GM23338 (cell line): ENCODE measurements at regions not wholly inside any gene's neighbourhood (a gene's known extent, or its start where the extent isn't known, plus 50 kb on each side); places are given as distances from the start of the nearest gene placed in this dataset.

Source experiments
- ATAC-seq: fragments of 200-7000 bp; cut with Tn5 transposase; 3 replicates; pipeline ENCODE4 v1.9.1; 2020
- DNase-seq: peaks from one replicate; pipeline ENCODE4 v3.0.0-alpha.2; 2015; ENCODE audit warnings: low spot score
- H2AFZ ChIP-seq: fragments of 200-600 bp; sonication (generic); 2 replicates; pipeline ENCODE4 v1.8.0; 2016; ENCODE audit warnings: antibody characterized with exemption, mild to moderate bottlenecking, moderate library complexity
- H3F3A ChIP-seq: fragments of 200-600 bp; sonication (generic); replicated peaks from 2 replicates; pipeline ENCODE4 v1.8.0; 2017; ENCODE audit warnings: antibody characterized with exemption, mixed run types, low read depth
- H3K27ac ChIP-seq: fragments of 200-600 bp; sonication (generic); 2 replicates; pipeline ENCODE4 v1.6.1; 2016; ENCODE audit warnings: low read depth
- H3K27me3 ChIP-seq: fragments of 200-600 bp; sonication (generic); 2 replicates; pipeline ENCODE4 v1.8.0; 2016; ENCODE audit warnings: mild to moderate bottlenecking, mixed run types, moderate library complexity; ENCODE audit not compliant: insufficient read depth
- H3K36me3 ChIP-seq: fragments of 200-600 bp; sonication (generic); 2 replicates; pipeline ENCODE4 v1.8.0; 2016; ENCODE audit warnings: mild to moderate bottlenecking; ENCODE audit not compliant: insufficient read depth
- H3K4me1 ChIP-seq: fragments of 200-600 bp; sonication (generic); 2 replicates; pipeline ENCODE4 v1.8.0; 2016; ENCODE audit warnings: mild to moderate bottlenecking, moderate library complexity; ENCODE audit not compliant: insufficient read depth
- H3K4me2 ChIP-seq: fragments of 200-600 bp; sonication (generic); 2 replicates; pipeline ENCODE4 v1.7.1; 2017; ENCODE audit warnings: mixed run types
- H3K4me3 ChIP-seq: fragments of 200-600 bp; sonication (generic); 2 replicates; pipeline ENCODE4 v1.6.1; 2016; ENCODE audit warnings: mixed run types
- H3K79me2 ChIP-seq: fragments of 200-600 bp; sonication (generic); replicated peaks from 2 replicates; pipeline ENCODE4 v1.8.0; 2017; ENCODE audit warnings: mild to moderate bottlenecking; ENCODE audit not compliant: insufficient read depth
- H3K9me2 ChIP-seq: fragments of 200-600 bp; sonication (generic); 2 replicates; pipeline ENCODE4 v1.8.0; 2017; ENCODE audit not compliant: insufficient read depth
- H4K20me1 ChIP-seq: fragments of 200-600 bp; sonication (generic); replicated peaks from 2 replicates; pipeline ENCODE4 v1.8.0; 2017; ENCODE audit warnings: mild to moderate bottlenecking; ENCODE audit not compliant: insufficient read depth
- H3K27ac Mint-ChIP-seq: 2 replicates; pipeline ENCODE4 v1.8.0; 2020; ENCODE audit warnings: inconsistent platforms, mild to moderate bottlenecking, moderate library complexity, mixed read lengths
- H3K27me3 Mint-ChIP-seq: 3 replicates; pipeline ENCODE4 v1.8.0; 2022; ENCODE audit warnings: low read depth, mild to moderate bottlenecking, moderate library complexity, mixed read lengths, inconsistent platforms; ENCODE audit not compliant: insufficient read depth, poor library complexity
- H3K36me3 Mint-ChIP-seq: 3 replicates; pipeline ENCODE4 v1.8.0; 2021; ENCODE audit warnings: low read depth, mild to moderate bottlenecking, inconsistent platforms, moderate library complexity, mixed read lengths
- H3K4me1 Mint-ChIP-seq: 3 replicates; pipeline ENCODE4 v1.8.0; 2020; ENCODE audit warnings: mild to moderate bottlenecking, inconsistent platforms, mixed read lengths
- H3K4me3 Mint-ChIP-seq: 3 replicates; pipeline ENCODE4 v1.8.0; 2021; ENCODE audit warnings: moderate library complexity, mild to moderate bottlenecking, inconsistent platforms, mixed read lengths
- H3K9me3 Mint-ChIP-seq: 3 replicates; pipeline ENCODE4 v1.8.0; 2020; ENCODE audit warnings: moderate library complexity, mild to moderate bottlenecking, inconsistent platforms, mixed read lengths
- CREB1 ChIP-seq: fragments of 250-450 bp; sonication (Bioruptor Pico); IDR thresholded peaks from 2 replicates; pipeline ENCODE4 v1.5.0; 2020; ENCODE audit warnings: low read depth, mild to moderate bottlenecking, moderate library complexity
- ZNF331 ChIP-seq: fragments of 250-450 bp; sonication (Bioruptor Pico); IDR thresholded peaks from 2 replicates; pipeline ENCODE4 v1.5.0; 2020; ENCODE audit warnings: low read depth, mild to moderate bottlenecking, moderate library complexity
- TF ChIP-seq, protein P1 (sequence below): IDR thresholded peaks from one replicate; pipeline ENCODE4 v1.6.1; 2018; ENCODE audit warnings: antibody characterized with exemption; ENCODE audit not compliant: unreplicated experiment
- TF ChIP-seq, protein P2 (sequence below): fragments of 250-450 bp; sonication (Bioruptor Pico); IDR thresholded peaks from 2 replicates; pipeline ENCODE4 v1.5.0; 2020; ENCODE audit warnings: mild to moderate bottlenecking, moderate library complexity

- TF ChIP-seq, protein P1, sequence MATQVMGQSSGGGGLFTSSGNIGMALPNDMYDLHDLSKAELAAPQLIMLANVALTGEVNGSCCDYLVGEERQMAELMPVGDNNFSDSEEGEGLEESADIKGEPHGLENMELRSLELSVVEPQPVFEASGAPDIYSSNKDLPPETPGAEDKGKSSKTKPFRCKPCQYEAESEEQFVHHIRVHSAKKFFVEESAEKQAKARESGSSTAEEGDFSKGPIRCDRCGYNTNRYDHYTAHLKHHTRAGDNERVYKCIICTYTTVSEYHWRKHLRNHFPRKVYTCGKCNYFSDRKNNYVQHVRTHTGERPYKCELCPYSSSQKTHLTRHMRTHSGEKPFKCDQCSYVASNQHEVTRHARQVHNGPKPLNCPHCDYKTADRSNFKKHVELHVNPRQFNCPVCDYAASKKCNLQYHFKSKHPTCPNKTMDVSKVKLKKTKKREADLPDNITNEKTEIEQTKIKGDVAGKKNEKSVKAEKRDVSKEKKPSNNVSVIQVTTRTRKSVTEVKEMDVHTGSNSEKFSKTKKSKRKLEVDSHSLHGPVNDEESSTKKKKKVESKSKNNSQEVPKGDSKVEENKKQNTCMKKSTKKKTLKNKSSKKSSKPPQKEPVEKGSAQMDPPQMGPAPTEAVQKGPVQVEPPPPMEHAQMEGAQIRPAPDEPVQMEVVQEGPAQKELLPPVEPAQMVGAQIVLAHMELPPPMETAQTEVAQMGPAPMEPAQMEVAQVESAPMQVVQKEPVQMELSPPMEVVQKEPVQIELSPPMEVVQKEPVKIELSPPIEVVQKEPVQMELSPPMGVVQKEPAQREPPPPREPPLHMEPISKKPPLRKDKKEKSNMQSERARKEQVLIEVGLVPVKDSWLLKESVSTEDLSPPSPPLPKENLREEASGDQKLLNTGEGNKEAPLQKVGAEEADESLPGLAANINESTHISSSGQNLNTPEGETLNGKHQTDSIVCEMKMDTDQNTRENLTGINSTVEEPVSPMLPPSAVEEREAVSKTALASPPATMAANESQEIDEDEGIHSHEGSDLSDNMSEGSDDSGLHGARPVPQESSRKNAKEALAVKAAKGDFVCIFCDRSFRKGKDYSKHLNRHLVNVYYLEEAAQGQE: no peak
- TF ChIP-seq, protein P2, sequence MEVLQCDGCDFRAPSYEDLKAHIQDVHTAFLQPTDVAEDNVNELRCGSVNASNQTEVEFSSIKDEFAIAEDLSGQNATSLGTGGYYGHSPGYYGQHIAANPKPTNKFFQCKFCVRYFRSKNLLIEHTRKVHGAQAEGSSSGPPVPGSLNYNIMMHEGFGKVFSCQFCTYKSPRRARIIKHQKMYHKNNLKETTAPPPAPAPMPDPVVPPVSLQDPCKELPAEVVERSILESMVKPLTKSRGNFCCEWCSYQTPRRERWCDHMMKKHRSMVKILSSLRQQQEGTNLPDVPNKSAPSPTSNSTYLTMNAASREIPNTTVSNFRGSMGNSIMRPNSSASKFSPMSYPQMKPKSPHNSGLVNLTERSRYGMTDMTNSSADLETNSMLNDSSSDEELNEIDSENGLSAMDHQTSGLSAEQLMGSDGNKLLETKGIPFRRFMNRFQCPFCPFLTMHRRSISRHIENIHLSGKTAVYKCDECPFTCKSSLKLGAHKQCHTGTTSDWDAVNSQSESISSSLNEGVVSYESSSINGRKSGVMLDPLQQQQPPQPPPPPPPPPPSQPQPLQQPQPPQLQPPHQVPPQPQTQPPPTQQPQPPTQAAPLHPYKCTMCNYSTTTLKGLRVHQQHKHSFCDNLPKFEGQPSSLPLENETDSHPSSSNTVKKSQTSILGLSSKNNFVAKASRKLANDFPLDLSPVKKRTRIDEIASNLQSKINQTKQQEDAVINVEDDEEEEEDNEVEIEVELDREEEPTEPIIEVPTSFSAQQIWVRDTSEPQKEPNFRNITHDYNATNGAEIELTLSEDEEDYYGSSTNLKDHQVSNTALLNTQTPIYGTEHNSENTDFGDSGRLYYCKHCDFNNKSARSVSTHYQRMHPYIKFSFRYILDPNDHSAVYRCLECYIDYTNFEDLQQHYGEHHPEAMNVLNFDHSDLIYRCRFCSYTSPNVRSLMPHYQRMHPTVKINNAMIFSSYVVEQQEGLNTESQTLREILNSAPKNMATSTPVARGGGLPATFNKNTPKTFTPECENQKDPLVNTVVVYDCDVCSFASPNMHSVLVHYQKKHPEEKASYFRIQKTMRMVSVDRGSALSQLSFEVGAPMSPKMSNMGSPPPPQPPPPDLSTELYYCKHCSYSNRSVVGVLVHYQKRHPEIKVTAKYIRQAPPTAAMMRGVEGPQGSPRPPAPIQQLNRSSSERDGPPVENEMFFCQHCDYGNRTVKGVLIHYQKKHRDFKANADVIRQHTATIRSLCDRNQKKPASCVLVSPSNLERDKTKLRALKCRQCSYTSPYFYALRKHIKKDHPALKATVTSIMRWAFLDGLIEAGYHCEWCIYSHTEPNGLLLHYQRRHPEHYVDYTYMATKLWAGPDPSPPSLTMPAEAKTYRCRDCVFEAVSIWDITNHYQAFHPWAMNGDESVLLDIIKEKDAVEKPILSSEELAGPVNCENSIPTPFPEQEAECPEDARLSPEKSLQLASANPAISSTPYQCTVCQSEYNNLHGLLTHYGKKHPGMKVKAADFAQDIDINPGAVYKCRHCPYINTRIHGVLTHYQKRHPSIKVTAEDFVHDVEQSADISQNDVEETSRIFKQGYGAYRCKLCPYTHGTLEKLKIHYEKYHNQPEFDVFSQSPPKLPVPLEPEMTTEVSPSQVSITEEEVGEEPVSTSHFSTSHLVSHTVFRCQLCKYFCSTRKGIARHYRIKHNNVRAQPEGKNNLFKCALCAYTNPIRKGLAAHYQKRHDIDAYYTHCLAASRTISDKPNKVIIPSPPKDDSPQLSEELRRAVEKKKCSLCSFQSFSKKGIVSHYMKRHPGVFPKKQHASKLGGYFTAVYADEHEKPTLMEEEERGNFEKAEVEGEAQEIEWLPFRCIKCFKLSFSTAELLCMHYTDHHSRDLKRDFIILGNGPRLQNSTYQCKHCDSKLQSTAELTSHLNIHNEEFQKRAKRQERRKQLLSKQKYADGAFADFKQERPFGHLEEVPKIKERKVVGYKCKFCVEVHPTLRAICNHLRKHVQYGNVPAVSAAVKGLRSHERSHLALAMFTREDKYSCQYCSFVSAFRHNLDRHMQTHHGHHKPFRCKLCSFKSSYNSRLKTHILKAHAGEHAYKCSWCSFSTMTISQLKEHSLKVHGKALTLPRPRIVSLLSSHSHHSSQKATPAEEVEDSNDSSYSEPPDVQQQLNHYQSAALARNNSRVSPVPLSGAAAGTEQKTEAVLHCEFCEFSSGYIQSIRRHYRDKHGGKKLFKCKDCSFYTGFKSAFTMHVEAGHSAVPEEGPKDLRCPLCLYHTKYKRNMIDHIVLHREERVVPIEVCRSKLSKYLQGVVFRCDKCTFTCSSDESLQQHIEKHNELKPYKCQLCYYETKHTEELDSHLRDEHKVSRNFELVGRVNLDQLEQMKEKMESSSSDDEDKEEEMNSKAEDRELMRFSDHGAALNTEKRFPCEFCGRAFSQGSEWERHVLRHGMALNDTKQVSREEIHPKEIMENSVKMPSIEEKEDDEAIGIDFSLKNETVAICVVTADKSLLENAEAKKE (CRISPR knock-in tag): peak; percentile 50; the same call in 1 of the 2 replicates
- TF ChIP-seq ZNF331 (CRISPR knock-in tag): 0 out of 2 replicates have a peak, but pooled peaks have one; percentile 16
- TF ChIP-seq CREB1 (CRISPR knock-in tag): no peak
- Mint-ChIP-seq H3K4me3 (no peak overlapping the region), H3K4me1 (peaks cover 3% of the 10 kb centered on the region), H3K27me3 (no peaks in the 10 kb centered on the region), H3K9me3 (peaks cover 41% of the 10 kb centered on the region), H3K27ac (no peak overlapping the region), H3K36me3 (peaks cover 33% of the 10 kb centered on the region)
- ATAC-seq (no peak), DNase-seq (peak; percentile 54)
- Histone ChIP-seq H3F3A (no peaks in the 10 kb centered on the region), H3K36me3 (peaks cover 10% of the 10 kb centered on the region), H3K4me3 (no peak overlapping the region), H3K4me1 (no peaks in the 10 kb centered on the region), H3K9me2 (no peaks in the 10 kb centered on the region), H3K79me2 (no peaks in the 10 kb centered on the region), H3K27me3 (no peaks in the 10 kb centered on the region), H3K4me2 (no peak overlapping the region), H4K20me1 (no peaks in the 10 kb centered on the region), H3K27ac (no peak overlapping the region), H2AFZ (no peak overlapping the region)
These were observed 1199.9 kb downstream of the SI start for GRCh38 chr3:163878396-163878795.
